ENCODE measurements at regions not wholly inside any gene's neighbourhood (a gene's known extent, or its start where the extent isn't known, plus 50 kb on each side); places are given as distances from the start of the nearest gene placed in this dataset.

DNA sequence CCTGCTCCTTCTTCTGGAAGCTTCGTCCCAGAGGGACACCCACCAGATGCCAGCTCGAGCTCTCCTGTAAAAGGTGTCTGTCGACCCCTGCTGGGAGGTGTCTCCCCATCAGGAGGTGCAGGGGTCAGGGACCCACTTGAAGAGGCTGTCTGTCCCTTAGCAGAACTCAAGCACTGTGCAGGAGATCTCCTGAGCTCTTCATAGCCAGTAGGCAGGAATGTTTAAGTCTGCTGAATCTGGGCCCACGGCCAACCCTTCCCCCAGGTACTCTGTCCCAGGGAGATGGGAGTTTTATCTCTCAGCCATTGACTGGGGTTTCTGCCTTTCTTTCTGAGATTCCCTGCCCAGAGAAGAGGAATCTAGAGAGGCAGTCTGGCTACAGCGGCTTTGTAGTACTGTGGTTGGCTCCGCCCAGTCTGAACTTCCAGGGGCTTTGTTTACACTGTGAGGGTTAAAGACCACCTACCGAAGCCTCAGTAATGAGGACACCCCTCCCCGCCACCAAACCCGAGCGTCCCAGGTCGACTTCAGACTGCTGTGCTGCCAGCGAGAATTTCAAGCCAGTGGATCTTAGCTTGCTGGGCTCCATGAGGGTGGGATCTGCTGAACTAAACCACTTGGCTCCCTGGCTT, 1383.0 kb upstream of the TENM3 start:
- no peak overlapping the region for H3K27ac ChIP-seq
- intact Hi-C loops (cut with DNase I; ENCODE audit: low total_unique reads): no loop called here
- no peaks in the 10 kb centered on the region for H3K27me3 ChIP-seq
- H3K9me3 ChIP-seq: no peaks in the 10 kb centered on the region
- H3K4me3 ChIP-seq: no peak overlapping the region
- 72 to 81% methylated on average over 8 to 12 of the region's 12 CpGs for WGBS, 2 donors
- DNase-seq: no peak
- H3K36me3 ChIP-seq (ENCODE audit: low read depth, missing control alignments): no peaks in the 10 kb centered on the region
- TF ChIP-seq POLR2A (IDR thresholded peaks at IDR 0.05): no peak
- TF ChIP-seq, protein P1, sequence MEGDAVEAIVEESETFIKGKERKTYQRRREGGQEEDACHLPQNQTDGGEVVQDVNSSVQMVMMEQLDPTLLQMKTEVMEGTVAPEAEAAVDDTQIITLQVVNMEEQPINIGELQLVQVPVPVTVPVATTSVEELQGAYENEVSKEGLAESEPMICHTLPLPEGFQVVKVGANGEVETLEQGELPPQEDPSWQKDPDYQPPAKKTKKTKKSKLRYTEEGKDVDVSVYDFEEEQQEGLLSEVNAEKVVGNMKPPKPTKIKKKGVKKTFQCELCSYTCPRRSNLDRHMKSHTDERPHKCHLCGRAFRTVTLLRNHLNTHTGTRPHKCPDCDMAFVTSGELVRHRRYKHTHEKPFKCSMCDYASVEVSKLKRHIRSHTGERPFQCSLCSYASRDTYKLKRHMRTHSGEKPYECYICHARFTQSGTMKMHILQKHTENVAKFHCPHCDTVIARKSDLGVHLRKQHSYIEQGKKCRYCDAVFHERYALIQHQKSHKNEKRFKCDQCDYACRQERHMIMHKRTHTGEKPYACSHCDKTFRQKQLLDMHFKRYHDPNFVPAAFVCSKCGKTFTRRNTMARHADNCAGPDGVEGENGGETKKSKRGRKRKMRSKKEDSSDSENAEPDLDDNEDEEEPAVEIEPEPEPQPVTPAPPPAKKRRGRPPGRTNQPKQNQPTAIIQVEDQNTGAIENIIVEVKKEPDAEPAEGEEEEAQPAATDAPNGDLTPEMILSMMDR (IDR thresholded peaks at IDR 0.05): no peak
- no peaks in the 10 kb centered on the region for H3K4me1 ChIP-seq

DNA sequence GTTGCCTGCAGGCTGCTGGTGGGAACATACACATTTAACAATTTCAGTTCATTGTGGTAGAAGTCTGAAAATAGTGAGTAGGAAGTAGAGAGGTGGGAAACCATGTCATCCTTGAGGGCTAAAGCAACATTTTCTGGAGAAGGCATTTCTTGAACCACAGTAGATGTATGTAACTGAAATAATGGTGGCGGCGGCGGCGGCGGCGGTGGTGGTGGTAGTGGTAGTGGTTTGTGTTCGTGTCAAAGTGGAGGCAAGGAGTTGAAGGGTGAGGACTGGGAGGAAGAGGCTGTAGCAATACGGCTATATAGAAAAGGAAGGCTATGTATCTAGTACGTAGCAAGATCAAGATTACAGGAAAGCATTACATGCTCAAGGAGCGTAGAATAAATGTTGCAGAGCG, 1381.6 kb upstream of the TENM3 start:
- no peaks in the 10 kb centered on the region for H3K4me1 ChIP-seq
- intact Hi-C loops (cut with DNase I; ENCODE audit: low total_unique reads): no loop called here
- H3K27ac ChIP-seq: no peak overlapping the region
- no peaks in the 10 kb centered on the region for H3K36me3 ChIP-seq (ENCODE audit: low read depth, missing control alignments)
- no peak for DNase-seq
- H3K9me3 ChIP-seq: no peaks in the 10 kb centered on the region
- H3K4me3 ChIP-seq: no peak overlapping the region
- 72 to 93% methylated on average over 11 of the region's 11 CpGs for WGBS, 2 donors
- TF ChIP-seq POLR2A (IDR thresholded peaks at IDR 0.05): no peak
- TF ChIP-seq, protein P1 (IDR thresholded peaks at IDR 0.05): no peak
- H3K27me3 ChIP-seq: no peaks in the 10 kb centered on the region

DNA sequence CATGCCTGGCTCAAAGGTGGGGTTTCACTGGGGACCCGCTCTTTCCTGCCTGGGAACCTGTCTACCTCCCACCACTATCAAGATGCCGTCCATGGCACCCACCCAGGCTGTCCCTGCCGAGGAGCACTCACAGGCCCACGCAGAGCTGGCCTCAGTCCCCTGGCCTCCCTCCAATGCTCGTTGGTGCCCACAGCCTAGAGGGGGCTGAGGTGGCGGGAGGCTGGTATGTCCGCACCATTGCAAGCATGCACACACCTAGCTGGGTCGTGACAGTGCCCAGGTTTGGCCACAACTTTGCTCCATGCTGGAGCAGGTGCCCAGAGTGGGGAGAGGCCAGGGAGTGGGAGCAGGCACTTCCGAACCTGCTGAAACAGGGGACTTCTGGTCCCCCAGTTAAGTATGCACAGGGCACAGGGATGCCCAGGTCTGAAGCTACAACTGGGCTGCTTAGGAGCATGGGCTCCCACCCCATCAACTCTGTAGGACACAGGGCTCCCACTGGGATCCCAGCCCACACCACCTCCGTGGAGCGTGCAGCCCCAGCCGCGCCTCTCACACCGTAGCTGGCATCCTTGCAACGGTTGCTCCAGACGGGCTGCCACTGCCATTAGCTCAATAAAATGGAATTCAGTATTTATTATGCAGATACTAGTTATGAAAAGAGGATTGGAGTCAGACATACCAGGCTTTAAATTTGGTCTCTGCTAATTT, 1376.1 kb upstream of the TENM3 start:
- intact Hi-C loops (cut with DNase I; ENCODE audit: low total_unique reads): no loop called here
- no peak overlapping the region for H3K27ac ChIP-seq
- 72 to 74% methylated on average over 8 to 15 of the region's 16 CpGs for WGBS, 2 donors

DNA sequence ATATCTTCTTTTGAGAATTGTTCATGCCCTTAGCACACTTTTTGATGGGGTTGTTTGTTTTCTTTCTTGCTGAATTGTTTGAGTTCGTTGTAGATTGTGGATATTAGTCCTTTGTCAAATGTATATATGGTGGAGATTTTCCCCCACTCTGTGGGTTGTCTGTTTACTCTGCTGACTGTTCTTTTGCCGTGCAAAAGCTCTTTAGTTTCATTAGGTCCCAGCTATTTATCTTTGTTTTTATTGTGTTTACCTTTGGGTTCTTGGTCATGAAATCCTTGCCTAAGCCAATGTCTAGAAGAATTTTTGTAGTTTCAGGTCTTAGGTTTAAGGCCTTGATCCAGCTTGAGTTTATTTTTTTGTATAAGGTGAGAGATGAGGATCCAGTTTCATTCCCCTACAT, 1372.6 kb upstream of the TENM3 start:
- H3K9me3 ChIP-seq: no peaks in the 10 kb centered on the region
- TF ChIP-seq, protein P1 (IDR thresholded peaks at IDR 0.05): no peak
- TF ChIP-seq POLR2A (IDR thresholded peaks at IDR 0.05): no peak
- no peaks in the 10 kb centered on the region for H3K36me3 ChIP-seq (ENCODE audit: low read depth, missing control alignments)
- no peak overlapping the region for H3K27ac ChIP-seq
- H3K27me3 ChIP-seq: no peaks in the 10 kb centered on the region
- DNase-seq: no peak
- intact Hi-C loops (cut with DNase I; ENCODE audit: low total_unique reads): no loop called here
- no peaks in the 10 kb centered on the region for H3K4me1 ChIP-seq
- no peak overlapping the region for H3K4me3 ChIP-seq
- WGBS, 2 donors: 78 to 80% methylated on average over 2 of the region's 2 CpGs

More for the DNA sequence above, 1376.1 kb upstream of the TENM3 start:
- no peak for TF ChIP-seq POLR2A (IDR thresholded peaks at IDR 0.05)
- TF ChIP-seq, protein P1 (IDR thresholded peaks at IDR 0.05): no peak
- H3K9me3 ChIP-seq: no peaks in the 10 kb centered on the region
- DNase-seq: no peak
- H3K36me3 ChIP-seq (ENCODE audit: low read depth, missing control alignments): no peaks in the 10 kb centered on the region
- H3K27me3 ChIP-seq: no peaks in the 10 kb centered on the region
- peak overlapping the region; percentile 31 to 39 for H3K4me3 ChIP-seq
- H3K4me1 ChIP-seq: no peaks in the 10 kb centered on the region

DNA sequence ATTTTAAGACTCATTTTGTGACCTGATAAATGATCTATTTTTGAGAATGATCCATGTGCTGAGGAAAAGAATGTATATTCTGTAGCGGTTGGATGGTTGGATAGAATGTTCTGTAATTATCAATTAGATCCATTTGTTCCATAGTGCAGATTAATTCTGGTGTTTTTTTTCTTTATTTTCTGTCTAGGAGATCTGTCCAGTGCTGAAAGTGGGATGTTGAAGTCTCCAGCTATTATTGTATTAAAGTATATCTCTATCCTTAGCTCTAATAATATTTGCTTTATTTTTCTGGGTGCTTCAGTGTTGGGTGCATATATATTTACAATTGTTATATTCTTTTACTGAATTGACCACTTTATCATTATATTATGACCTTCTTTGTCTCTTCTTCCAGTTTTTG, 1344.9 kb upstream of the TENM3 start:
- no peaks in the 10 kb centered on the region for H3K27me3 ChIP-seq
- no peaks in the 10 kb centered on the region for H3K4me1 ChIP-seq
- 0% methylated on average over 1 of the region's 1 CpG for WGBS, 2 donors
- no peak overlapping the region for H3K27ac ChIP-seq
- no peak for TF ChIP-seq POLR2A (IDR thresholded peaks at IDR 0.05)
- TF ChIP-seq, protein P1 (IDR thresholded peaks at IDR 0.05): no peak
- no peak for DNase-seq
- H3K4me3 ChIP-seq: no peak overlapping the region
- intact Hi-C loops (cut with DNase I; ENCODE audit: low total_unique reads): no loop called here
- H3K36me3 ChIP-seq (ENCODE audit: low read depth, missing control alignments): no peaks in the 10 kb centered on the region
- no peaks in the 10 kb centered on the region for H3K9me3 ChIP-seq
